SH-SY5Y (cell line): ENCODE measurements at regions not wholly inside any gene's neighbourhood (a gene's known extent, or its start where the extent isn't known, plus 50 kb on each side); places are given as distances from the start of the nearest gene placed in this dataset.

Source experiments
- GATA2 ChIP-seq: IDR thresholded peaks from 2 replicates; pipeline ENCODE4 v1.6.1; 2011; ENCODE audit warnings: mild to moderate bottlenecking, low read depth, low read length
- GATA3 ChIP-seq: IDR thresholded peaks from 2 replicates; pipeline ENCODE4 v1.6.1; 2011; ENCODE audit warnings: low read depth, mild to moderate bottlenecking, low read length, moderate library complexity

DNA sequence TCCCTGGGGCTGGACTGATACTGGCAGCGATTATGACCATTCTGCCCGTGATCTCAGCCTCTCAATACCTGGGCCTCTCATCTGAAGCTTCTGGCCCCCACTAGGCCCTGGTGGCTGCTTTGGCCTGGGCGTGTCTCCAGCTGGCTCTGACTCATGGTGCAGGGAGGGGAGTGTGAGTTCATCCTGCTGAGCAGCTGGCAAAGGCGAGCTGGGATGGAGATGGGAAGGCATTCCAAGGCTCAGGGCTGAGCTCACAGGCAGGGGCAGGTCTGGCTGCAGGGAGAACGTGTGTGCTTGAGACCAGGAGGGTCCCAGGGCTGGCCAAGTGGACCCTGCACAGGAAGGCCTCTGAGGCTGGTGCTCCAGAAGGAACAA lies 221.8 kb downstream of the TMEM121 start:
- TF ChIP-seq GATA2 (no peak), GATA3 (no peak)
